RCC 7860 (cell line): ENCODE measurements at regions not wholly inside any gene's neighbourhood (a gene's known extent, or its start where the extent isn't known, plus 50 kb on each side); places are given as distances from the start of the nearest gene placed in this dataset.

Source experiments
- DNase-seq: peaks from one replicate; pipeline ENCODE4 v3.0.0-alpha.2; 2015; ENCODE audit warnings: low spot score
- FAIRE-seq: peaks from 2 replicates; lab custom pipeline; 2012; peaks lifted over from hg19 to GRCh38; lab: Jason Lieb, UNC

GRCh38 chr11:119550053-119550752 is 127.2 kb upstream of the THY1 start:
- DNase-seq (no peak), FAIRE-seq (no peak)

GRCh38 chr11:119547511-119547910 is 124.5 kb upstream of the THY1 start:
- DNase-seq (no peak), FAIRE-seq (no peak)

- DNase-seq (no peak), FAIRE-seq (no peak)
Measured at GRCh38 chr11:119545978-119546915, 123.3 kb upstream of the THY1 start.

GRCh38 chr11:119540370-119541125 is 117.6 kb upstream of the THY1 start:
- no peak for FAIRE-seq
- DNase-seq, result no peak

GRCh38 chr11:119539583-119539982 is 116.6 kb upstream of the THY1 start:
- DNase-seq, result no peak
- no peak for FAIRE-seq

- DNase-seq, result no peak
- FAIRE-seq, result no peak
Measured at GRCh38 chr11:119538753-119539152, 115.8 kb upstream of the THY1 start.

GRCh38 chr11:119537306-119538253 is 114.6 kb upstream of the THY1 start:
- FAIRE-seq (no peak), DNase-seq (no peak)

- no peak for FAIRE-seq
Measured at GRCh38 chr11:119536801-119537200, 113.8 kb upstream of the THY1 start.

GRCh38 chr11:119533921-119534736 is 111.2 kb upstream of the THY1 start:
- peak; percentile 49 for DNase-seq
- no peak for FAIRE-seq

More at GRCh38 chr11:119536801-119537200, 113.8 kb upstream of the THY1 start:
- no peak for DNase-seq

GRCh38 chr11:119533462-119533861 is 110.5 kb upstream of the THY1 start:
- FAIRE-seq, result no peak

GRCh38 chr11:119532551-119532950 is 109.6 kb upstream of the THY1 start:
- no peak for DNase-seq
- FAIRE-seq, result no peak

More at GRCh38 chr11:119533462-119533861, 110.5 kb upstream of the THY1 start:
- no peak for DNase-seq

GRCh38 chr11:119531623-119532022 is 108.7 kb upstream of the THY1 start:
- DNase-seq (no peak), FAIRE-seq (no peak)

GRCh38 chr11:119531056-119531455 is 108.1 kb upstream of the THY1 start:
- FAIRE-seq, result no peak
- no peak for DNase-seq

GRCh38 chr11:119530509-119530908 is 107.5 kb upstream of the THY1 start:
- no peak for DNase-seq

GRCh38 chr11:119529936-119530335 is 107.0 kb upstream of the THY1 start:
- FAIRE-seq (no peak), DNase-seq (no peak)

More at GRCh38 chr11:119530509-119530908, 107.5 kb upstream of the THY1 start:
- FAIRE-seq, result no peak

- DNase-seq (no peak), FAIRE-seq (no peak)
Measured at GRCh38 chr11:119529063-119529845, 106.3 kb upstream of the THY1 start.

- FAIRE-seq (no peak), DNase-seq (no peak)
Measured at GRCh38 chr11:119525867-119526196, 102.9 kb upstream of the THY1 start.

- DNase-seq (no peak), FAIRE-seq (no peak)
Measured at GRCh38 chr11:119525180-119525866, 102.4 kb upstream of the THY1 start.
